Body of pancreas (tissue), 4 donors: ENCODE measurements at regions not wholly inside any gene's neighbourhood (a gene's known extent, or its start where the extent isn't known, plus 50 kb on each side); places are given as distances from the start of the nearest gene placed in this dataset.

Experiments used
- POLR2A ChIP-seq, 3 donors: fragments of 450-650 bp; IDR thresholded peaks; one replicate each; pipeline ENCODE4 v1.6.1; 2016; ENCODE audit warnings: antibody characterized with exemption in 3 of 3, mild to moderate bottlenecking in 2 of 3
- TF ChIP-seq, protein P1 (sequence below), 7 experiments: fragments of 450-650 bp in 4 of 7; fragments of 200-600 bp in 3 of 7; sonication (generic) in 3 of 7; IDR thresholded peaks; one replicate each; pipeline ENCODE4 v1.5.1; 2016 to 2019; ENCODE audit warnings: antibody characterized with exemption in 7 of 7

DNA sequence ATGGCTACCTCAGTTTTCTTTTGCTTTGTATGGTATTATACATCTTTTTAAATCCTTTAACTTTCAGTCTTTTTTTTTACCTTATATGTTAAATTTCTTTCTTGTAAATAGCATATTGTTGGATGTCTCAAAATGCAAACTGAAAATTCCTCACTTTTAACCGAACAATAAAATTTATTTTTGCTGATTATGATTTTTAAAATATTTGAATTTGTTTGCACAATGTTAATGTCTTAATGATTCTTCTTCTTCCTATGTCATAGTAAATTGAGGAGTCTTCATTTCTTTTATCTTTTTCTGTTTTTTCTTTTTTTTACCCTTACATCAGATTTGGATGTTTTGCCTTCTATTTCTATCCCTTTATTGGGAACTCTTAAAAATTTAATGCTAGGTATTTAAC, 574.2 kb upstream of the CDH4 start:
- TF ChIP-seq, protein P1, sequence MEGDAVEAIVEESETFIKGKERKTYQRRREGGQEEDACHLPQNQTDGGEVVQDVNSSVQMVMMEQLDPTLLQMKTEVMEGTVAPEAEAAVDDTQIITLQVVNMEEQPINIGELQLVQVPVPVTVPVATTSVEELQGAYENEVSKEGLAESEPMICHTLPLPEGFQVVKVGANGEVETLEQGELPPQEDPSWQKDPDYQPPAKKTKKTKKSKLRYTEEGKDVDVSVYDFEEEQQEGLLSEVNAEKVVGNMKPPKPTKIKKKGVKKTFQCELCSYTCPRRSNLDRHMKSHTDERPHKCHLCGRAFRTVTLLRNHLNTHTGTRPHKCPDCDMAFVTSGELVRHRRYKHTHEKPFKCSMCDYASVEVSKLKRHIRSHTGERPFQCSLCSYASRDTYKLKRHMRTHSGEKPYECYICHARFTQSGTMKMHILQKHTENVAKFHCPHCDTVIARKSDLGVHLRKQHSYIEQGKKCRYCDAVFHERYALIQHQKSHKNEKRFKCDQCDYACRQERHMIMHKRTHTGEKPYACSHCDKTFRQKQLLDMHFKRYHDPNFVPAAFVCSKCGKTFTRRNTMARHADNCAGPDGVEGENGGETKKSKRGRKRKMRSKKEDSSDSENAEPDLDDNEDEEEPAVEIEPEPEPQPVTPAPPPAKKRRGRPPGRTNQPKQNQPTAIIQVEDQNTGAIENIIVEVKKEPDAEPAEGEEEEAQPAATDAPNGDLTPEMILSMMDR (IDR thresholded peaks at IDR 0.05): no peak
- TF ChIP-seq POLR2A (IDR thresholded peaks at IDR 0.05): no peak
